Natural killer cell (primary cell): ENCODE measurements at regions not wholly inside any gene's neighbourhood (a gene's known extent, or its start where the extent isn't known, plus 50 kb on each side); places are given as distances from the start of the nearest gene placed in this dataset.

Experiments used
- ATAC-seq, 3 donors: fragments of 150-1000 bp in 2 of 3; fragments of 200-7000 bp in 1 of 3; cut with Tn5 transposase; 1 replicate in 1 of 3; 2 replicates in 2 of 3; pipeline ENCODE4 v1.10.0; 2021; ENCODE audit warnings: mild to moderate bottlenecking in 2 of 3, moderate library complexity in 2 of 3
- DNase-seq, 2 donors: peaks; one replicate each; pipeline versions ENCODE4 v3.0.0 to v3.0.0-alpha.2; 2013 to 2021; ENCODE audit warnings: mixed read lengths in 1 of 2
- H3K27ac ChIP-seq: one replicate; pipeline ENCODE4 v1.5.1; 2013; ENCODE audit warnings: mild to moderate bottlenecking, low read length
- H3K27me3 ChIP-seq: one replicate; pipeline ENCODE4 v1.6.1; 2013; ENCODE audit warnings: low read length; ENCODE audit not compliant: control insufficient read depth, insufficient read depth
- H3K36me3 ChIP-seq: one replicate; pipeline ENCODE4 v1.6.1; 2013; ENCODE audit warnings: low read length; ENCODE audit not compliant: control insufficient read depth, insufficient read depth
- H3K4me1 ChIP-seq: one replicate; pipeline ENCODE4 v1.6.1; 2013; ENCODE audit warnings: low read length; ENCODE audit not compliant: control insufficient read depth, insufficient read depth
- H3K4me3 ChIP-seq: one replicate; pipeline ENCODE4 v1.5.1; 2013; ENCODE audit warnings: low read length
- H3K9me3 ChIP-seq: one replicate; pipeline ENCODE4 v1.6.1; 2013; ENCODE audit warnings: low read length; ENCODE audit not compliant: control insufficient read depth, insufficient read depth
- H3K27ac Mint-ChIP-seq, 2 donors: one replicate each; pipeline ENCODE4 v1.8.0; 2022; ENCODE audit warnings: mild to moderate bottlenecking in 2 of 2, mixed read lengths in 2 of 2, moderate library complexity in 1 of 2
- H3K27me3 Mint-ChIP-seq, 2 donors: one replicate each; pipeline ENCODE4 v1.8.0; 2022; ENCODE audit warnings: low read depth in 2 of 2, mixed read lengths in 2 of 2
- H3K36me3 Mint-ChIP-seq: one replicate; pipeline ENCODE4 v1.8.0; 2022; ENCODE audit warnings: mixed read lengths
- H3K4me1 Mint-ChIP-seq, 2 donors: one replicate each; pipeline ENCODE4 v1.8.0; 2022; ENCODE audit warnings: mixed read lengths in 2 of 2
- H3K4me3 Mint-ChIP-seq: one replicate; pipeline ENCODE4 v1.8.0; 2022; ENCODE audit warnings: mild to moderate bottlenecking, moderate library complexity, mixed read lengths
- H3K9me3 Mint-ChIP-seq, 2 donors: one replicate each; pipeline ENCODE4 v1.8.0; 2022; ENCODE audit warnings: mixed read lengths in 2 of 2
- CTCF ChIP-seq: fragments of 200-600 bp; IDR thresholded peaks from one replicate; pipeline ENCODE4 v1.8.0; 2022; ENCODE audit warnings: antibody characterized with exemption
- WGBS: methylation state at CpG from one replicate; pipeline ENCODE4 v1.1.7; 2013; ENCODE audit warnings: missing lambda C conversion rate; ENCODE audit not compliant: insufficient coverage; 5-methylcytosine and 5-hydroxymethylcytosine counted together
- intact Hi-C: fragments of 100-400 bp; cut with micrococcal nuclease; formaldehyde crosslinking; loops from one replicate; pipeline ENCODE4 v1.14.2; 2022

GRCh38 chr6:6730831-6731230 is 142.3 kb downstream of the LY86 start:
- Mint-ChIP-seq H3K27ac (no peak overlapping the region), H3K36me3 (no peaks in the 10 kb centered on the region), H3K9me3 (no peaks in the 10 kb centered on the region), H3K4me3 (no peak overlapping the region), H3K27me3 (peaks cover 5 to 22% of the 10 kb centered on the region in 2 donors), H3K4me1 (peaks cover 0 to 4% of the 10 kb centered on the region in 2 donors)
- Histone ChIP-seq H3K4me3 (no peak overlapping the region), H3K27ac (no peak overlapping the region), H3K36me3 (no peaks in the 10 kb centered on the region), H3K4me1 (peaks cover under 1% of the 10 kb centered on the region), H3K9me3 (no peaks in the 10 kb centered on the region), H3K27me3 (no peaks in the 10 kb centered on the region)
- ATAC-seq (no peak), DNase-seq (no peak)
- no peak for TF ChIP-seq CTCF
- 76% methylated on average over 2 of the region's 2 CpGs for WGBS
- intact Hi-C loops = no loop called here

GRCh38 chr6:6734479-6735465 is 146.3 kb downstream of the LY86 start:
- Histone ChIP-seq H3K4me1 (no peaks in the 10 kb centered on the region), H3K36me3 (no peaks in the 10 kb centered on the region), H3K27me3 (no peaks in the 10 kb centered on the region), H3K27ac (no peak overlapping the region), H3K4me3 (no peak overlapping the region), H3K9me3 (no peaks in the 10 kb centered on the region)
- Mint-ChIP-seq H3K4me1 (no peaks in the 10 kb centered on the region), H3K27ac (no peak overlapping the region), H3K9me3 (no peaks in the 10 kb centered on the region), H3K36me3 (no peaks in the 10 kb centered on the region), H3K27me3 (peaks cover 27 to 32% of the 10 kb centered on the region in 2 donors), H3K4me3 (no peak overlapping the region)
- DNase-seq (no peak), ATAC-seq (no peak)
- no peak for TF ChIP-seq CTCF
- WGBS = 81% methylated on average over 16 of the region's 16 CpGs
- intact Hi-C loops = no loop called here

GRCh38 chr6:6736791-6737654 is 148.5 kb downstream of the LY86 start:
- no peaks in the 10 kb centered on the region for H3K27me3 ChIP-seq
- Mint-ChIP-seq H3K36me3 (no peaks in the 10 kb centered on the region), H3K4me1 (no peaks in the 10 kb centered on the region), H3K27ac (no peak overlapping the region), H3K27me3 (peaks cover 27 to 33% of the 10 kb centered on the region in 2 donors), H3K4me3 (no peak overlapping the region), H3K9me3 (no peaks in the 10 kb centered on the region)
- H3K4me1 ChIP-seq = no peaks in the 10 kb centered on the region
- no peak overlapping the region for H3K4me3 ChIP-seq
- intact Hi-C loops = no loop called here
- no peaks in the 10 kb centered on the region for H3K36me3 ChIP-seq
- TF ChIP-seq CTCF = no peak
- H3K9me3 ChIP-seq = no peaks in the 10 kb centered on the region
- H3K27ac ChIP-seq = no peak overlapping the region
- DNase-seq (no peak), ATAC-seq (no peak)
- 73% methylated on average over 34 of the region's 34 CpGs for WGBS
